GM12864 (cell line): ENCODE measurements at regions not wholly inside any gene's neighbourhood (a gene's known extent, or its start where the extent isn't known, plus 50 kb on each side); places are given as distances from the start of the nearest gene placed in this dataset.

Source experiments
- DNase-seq: peaks from one replicate; pipeline ENCODE4 v3.0.0-alpha.2; 2011; ENCODE audit warnings: low read depth
- H3K4me3 ChIP-seq: 2 replicates; pipeline ENCODE4 v1.5.1; 2011; ENCODE audit warnings: mild to moderate bottlenecking, low read depth, low read length, control low read depth
- CTCF ChIP-seq: IDR thresholded peaks from 2 replicates; pipeline ENCODE4 v1.5.1; 2011; ENCODE audit warnings: low read depth, mild to moderate bottlenecking, moderate library complexity, low read length, control low read depth, inconsistent platforms; ENCODE audit errors: missing control alignments

GRCh38 chr5:169494383-169494935 lies 89.1 kb upstream of the SPDL1 start:
- DNase-seq = no peak
- H3K4me3 ChIP-seq = no peak overlapping the region
- TF ChIP-seq CTCF = no peak

GRCh38 chr5:169474226-169474625 lies 109.3 kb upstream of the SPDL1 start:
- H3K4me3 ChIP-seq = no peak overlapping the region

DNA sequence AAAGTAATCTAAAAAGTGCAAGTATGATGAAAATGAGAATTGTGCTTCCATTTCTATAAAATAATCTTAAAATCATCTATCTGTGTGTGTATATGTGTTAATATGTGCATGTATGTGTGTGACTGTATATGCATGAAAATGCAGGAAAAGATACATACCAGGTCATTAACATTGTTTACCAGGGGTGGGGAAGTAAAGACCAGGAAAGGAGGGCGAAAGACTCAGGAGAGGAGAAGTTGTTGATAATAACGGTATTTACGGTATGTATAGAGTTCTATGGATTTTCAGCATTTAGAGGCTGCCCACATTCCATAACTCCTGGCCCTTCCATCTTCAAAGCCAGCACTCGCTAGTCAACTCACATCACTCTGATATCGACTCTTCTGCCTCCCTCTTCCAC lies 111.0 kb upstream of the SPDL1 start:
- H3K4me3 ChIP-seq = no peak overlapping the region
- DNase-seq = no peak

More at GRCh38 chr5:169474226-169474625, 109.3 kb upstream of the SPDL1 start:
- no peak for TF ChIP-seq CTCF
- DNase-seq = no peak

GRCh38 chr5:169471021-169471420 lies 112.6 kb upstream of the SPDL1 start:
- no peak overlapping the region for H3K4me3 ChIP-seq
- TF ChIP-seq CTCF = no peak
- no peak for DNase-seq

More for the DNA sequence above, 111.0 kb upstream of the SPDL1 start:
- no peak for TF ChIP-seq CTCF

DNA sequence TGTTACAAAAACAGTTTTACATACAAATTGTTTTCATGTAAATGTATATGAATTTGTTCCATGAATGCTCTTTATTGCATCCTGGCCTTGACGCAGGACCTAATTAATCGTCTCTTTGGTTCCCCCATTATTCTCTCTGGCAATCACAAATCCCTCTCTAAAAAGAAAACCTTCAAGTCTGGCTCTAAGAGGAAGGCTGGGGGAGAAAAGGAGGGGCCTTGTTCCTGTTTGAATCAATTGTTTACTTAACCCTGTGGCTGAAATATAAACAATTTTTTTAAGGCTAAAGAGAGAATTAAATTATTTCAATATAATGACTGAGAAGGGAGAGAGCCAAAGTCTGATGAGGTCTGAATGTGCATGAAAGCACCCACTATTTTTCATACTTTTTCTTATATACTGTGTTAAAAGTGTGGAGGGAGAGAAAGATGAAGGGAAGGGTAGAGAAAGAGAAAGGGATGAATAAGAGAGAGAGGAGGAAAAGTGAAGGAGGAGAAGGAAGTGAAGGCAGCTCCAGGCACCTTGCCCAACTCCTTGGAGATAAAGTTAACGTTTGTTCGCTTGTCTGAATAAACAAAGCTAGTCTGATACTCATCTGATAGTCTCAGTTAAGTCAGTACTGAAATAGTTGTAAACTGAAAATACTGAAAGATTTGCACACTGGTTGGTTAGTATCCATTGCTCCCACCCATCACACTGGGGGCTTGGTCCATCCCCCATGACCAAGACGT lies 116.4 kb upstream of the SPDL1 start:
- no peak for TF ChIP-seq CTCF
- H3K4me3 ChIP-seq = no peak overlapping the region
- no peak for DNase-seq

DNA sequence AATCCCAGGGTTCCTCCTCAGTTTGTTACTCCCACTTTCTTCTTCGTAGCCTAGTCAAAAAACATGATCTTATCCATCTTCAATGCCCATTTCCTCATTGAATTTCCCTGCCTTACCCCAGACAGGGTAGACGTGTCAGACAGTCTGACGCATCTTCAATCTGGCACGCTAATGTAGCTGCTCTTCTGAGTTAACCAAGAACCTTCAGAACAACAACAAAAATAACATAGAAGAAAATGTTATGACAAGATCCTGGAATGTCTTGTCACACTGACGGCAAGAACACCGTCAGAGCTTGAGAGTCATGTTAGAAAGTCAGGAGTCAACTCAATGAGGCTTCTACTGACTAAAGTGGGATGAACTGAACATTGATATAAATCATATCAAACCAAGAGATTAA lies 122.7 kb upstream of the SPDL1 start:
- DNase-seq = no peak
- no peak for TF ChIP-seq CTCF
- H3K4me3 ChIP-seq = no peak overlapping the region

DNA sequence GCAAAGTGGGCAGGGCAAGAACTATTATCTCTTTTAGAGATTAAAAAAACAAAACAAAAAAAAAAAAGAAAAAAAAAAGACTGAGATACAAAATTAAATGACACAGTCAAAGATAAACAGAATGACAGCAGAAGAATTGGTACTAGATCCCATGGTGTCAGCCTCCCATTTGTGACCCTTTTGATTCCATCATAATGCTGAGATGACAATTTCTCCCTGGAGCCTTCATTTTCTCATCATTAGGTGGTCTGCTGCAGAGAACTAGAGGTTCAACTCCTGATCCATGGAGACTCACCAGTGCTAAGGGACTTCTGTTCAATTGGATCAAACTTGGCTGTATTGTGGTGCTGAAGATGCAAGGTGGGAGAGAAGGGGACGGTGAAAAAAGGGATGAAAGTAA lies 123.5 kb upstream of the SPDL1 start:
- TF ChIP-seq CTCF = no peak
- no peak overlapping the region for H3K4me3 ChIP-seq
- DNase-seq = no peak
